ENCODE measurements at regions not wholly inside any gene's neighbourhood (a gene's known extent, or its start where the extent isn't known, plus 50 kb on each side); places are given as distances from the start of the nearest gene placed in this dataset.

- no peak for TF ChIP-seq JUN (IDR thresholded peaks at IDR 0.05; ENCODE audit: low read depth, low read length)
- no peak for TF ChIP-seq MAX (IDR thresholded peaks at IDR 0.05)
- TF ChIP-seq GTF2F1 (IDR thresholded peaks at IDR 0.05; ENCODE audit: borderline replicate concordance, low read depth, low read length): no peak
- no peak for TF ChIP-seq POU5F1 (IDR thresholded peaks at IDR 0.05; ENCODE audit: low read depth, low read length)
- no peak for TF ChIP-seq GABPA (IDR thresholded peaks at IDR 0.05; ENCODE audit: borderline replicate concordance, insufficient read depth, low read length)
- TF ChIP-seq CHD1 (IDR thresholded peaks at IDR 0.05; ENCODE audit: low read depth, low read length): no peak
Observed at GRCh38 chr5:58255970-58256369, 203.9 kb downstream of the PLK2 start (continued).

All from H1 (cell line).